GM21528 (cell line): ENCODE measurements at regions not wholly inside any gene's neighbourhood (a gene's known extent, or its start where the extent isn't known, plus 50 kb on each side); places are given as distances from the start of the nearest gene placed in this dataset.
"Not testable (repeated sequence)": the region's sequence is repeated elsewhere in the genome, so short reads cannot be mapped to it uniquely, and the experiment has no call there.

ENCODE experiments used
- ATAC-seq: cut with Tn5 transposase; IDR thresholded peaks from one replicate; pipeline ENCODE4 v1.9.1; 2021; ENCODE audit warnings: mild to moderate bottlenecking, moderate library complexity; ENCODE audit not compliant: unreplicated experiment, low FRiP score

- ATAC-seq: not testable (repeated sequence)
These were observed 283.2 kb upstream of the HNRNPA3 start for GRCh38 chr2:176929387-176929786.

DNA sequence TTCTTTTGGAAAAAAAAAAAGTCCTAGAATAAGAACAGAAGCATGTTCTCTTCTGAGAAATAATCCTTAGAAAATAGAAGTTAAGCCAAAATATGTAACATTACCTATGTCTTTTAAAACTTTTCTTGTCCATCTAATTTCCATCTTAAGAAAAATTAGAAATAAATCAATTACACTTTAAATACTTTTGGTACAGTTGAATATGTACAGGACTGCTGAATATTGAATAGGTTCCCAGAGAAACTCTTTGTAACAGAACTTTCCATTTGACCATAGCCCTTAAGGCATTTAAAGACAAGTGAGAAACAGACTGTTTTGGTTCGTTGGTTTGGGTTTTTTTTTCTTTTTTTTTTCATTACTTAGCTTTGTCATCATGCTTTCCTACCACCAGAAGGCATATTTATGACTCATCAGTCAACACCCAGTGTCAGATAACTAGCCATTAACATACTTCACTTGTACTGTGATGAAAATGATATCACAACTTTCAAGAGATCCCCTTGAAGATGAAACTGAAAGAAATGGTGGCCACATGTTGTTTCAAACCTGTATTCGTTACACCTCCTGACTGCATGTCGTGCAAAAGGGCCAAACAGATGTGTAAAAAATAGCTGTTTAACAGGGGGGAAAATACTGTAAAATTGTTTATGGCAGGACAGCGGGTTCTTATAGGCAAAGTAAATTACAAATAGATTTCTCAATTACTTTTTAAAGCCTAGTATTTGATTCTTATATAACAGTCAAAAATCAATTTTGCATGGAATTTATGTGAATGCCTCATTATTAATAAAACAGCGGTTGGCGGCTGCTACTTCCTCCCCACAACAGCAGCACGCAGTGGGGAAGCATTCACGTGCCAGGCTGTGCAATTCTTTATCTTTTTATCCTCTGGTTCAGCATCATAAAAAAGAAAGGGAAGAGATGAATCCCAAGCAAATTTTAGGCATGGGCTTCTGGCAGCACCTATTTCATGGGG lies 280.7 kb upstream of the HNRNPA3 start:
- ATAC-seq: peak; percentile 96

- no peak for ATAC-seq
These were observed 278.5 kb upstream of the HNRNPA3 start for GRCh38 chr2:176934131-176934530.

DNA sequence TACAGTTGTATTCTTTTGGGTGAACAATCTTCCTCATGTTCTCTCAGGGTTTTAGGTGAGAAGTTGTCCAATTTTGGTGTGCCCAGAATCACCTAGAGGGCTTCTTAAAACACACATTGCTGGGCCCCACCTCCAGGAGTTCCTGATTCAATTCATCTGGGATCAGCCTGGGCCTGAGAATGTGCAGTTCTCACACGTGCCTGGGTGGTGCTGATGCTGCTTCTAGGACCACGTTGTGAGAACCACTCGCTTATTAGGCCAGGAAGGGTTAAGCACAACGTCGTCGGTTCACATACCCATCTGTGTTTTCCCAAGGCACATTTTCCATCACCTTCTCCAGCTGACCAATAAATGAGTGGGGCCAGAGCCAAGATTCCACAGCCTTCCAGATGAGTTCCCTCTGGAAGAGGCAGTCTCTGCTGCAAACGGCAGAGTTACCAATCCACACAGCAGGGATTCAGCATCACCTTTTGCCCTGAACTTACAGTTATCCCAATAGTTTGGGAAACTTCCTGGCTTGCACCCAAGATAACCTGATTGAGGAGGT lies 277.7 kb upstream of the HNRNPA3 start:
- no peak for ATAC-seq

DNA sequence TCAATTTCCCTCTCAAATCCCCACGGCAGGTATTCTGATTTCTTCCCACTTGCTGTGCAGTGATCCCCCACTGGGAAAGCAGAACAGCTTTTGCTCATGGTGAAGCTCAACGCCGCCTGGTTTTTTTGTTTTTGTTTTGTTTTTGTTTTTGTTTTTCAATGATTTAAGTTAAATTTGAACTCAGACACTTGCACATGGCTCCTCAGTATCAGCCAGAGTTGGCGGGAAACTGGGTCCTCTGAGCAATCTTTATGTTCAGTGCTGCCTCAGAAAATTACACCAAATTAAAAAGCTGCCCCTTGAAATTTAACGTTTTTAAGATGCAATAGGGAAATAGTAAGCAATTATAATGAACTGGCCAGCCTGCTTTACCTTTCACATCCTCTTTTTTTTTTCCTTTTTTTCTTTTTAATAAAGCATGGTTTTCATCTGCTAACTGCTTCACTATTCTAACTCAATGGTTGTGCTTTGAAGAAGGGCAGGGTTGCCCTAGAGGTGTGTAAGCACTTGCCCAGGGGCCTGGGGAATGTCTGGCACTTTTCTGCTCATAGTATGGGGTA lies 277.0 kb upstream of the HNRNPA3 start:
- ATAC-seq: no peak

GRCh38 chr2:176936410-176936809 lies 276.2 kb upstream of the HNRNPA3 start:
- no peak for ATAC-seq

- no peak for ATAC-seq
These were observed 267.6 kb upstream of the HNRNPA3 start for GRCh38 chr2:176944998-176945397.

DNA sequence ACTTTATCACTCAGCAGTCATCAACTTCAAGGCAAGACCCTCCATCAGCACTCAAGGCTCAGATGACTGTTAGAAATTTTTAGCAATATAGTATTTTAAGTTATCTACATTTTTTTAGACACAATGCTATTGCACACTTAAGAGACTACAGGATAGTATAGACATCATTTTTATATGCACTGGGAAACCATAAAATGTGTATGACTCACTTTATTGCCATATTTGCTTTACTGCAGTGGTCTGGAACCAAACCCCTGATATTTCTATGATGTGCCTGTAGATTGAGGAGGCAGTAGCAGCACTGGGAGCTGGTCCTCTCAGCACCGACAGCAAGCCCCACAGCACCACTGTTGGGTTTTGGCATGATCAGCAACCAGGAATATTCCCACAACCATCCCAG lies 264.8 kb upstream of the HNRNPA3 start:
- ATAC-seq: no peak

DNA sequence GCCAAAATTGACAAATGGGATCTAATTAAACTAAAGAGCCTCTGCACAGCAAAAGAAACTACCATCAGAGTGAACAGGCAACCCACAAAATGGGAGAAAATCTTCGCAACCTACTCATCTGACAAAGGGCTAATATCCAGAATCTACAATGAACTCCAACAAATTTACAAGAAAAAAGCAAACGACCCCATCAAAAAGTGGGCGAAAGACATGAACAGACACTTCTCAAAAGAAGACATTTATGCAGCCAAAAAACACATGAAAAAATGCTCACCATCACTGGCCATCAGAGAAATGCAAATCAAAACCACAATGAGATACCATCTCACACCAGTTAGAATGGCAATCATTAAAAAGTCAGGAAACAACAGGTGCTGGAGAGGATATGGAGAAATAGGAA lies 261.4 kb upstream of the HNRNPA3 start:
- not testable (repeated sequence) for ATAC-seq

GRCh38 chr2:176956791-176957190 lies 255.8 kb upstream of the HNRNPA3 start:
- no peak for ATAC-seq

- no peak for ATAC-seq
These were observed 253.0 kb upstream of the HNRNPA3 start for GRCh38 chr2:176959614-176960013.

DNA sequence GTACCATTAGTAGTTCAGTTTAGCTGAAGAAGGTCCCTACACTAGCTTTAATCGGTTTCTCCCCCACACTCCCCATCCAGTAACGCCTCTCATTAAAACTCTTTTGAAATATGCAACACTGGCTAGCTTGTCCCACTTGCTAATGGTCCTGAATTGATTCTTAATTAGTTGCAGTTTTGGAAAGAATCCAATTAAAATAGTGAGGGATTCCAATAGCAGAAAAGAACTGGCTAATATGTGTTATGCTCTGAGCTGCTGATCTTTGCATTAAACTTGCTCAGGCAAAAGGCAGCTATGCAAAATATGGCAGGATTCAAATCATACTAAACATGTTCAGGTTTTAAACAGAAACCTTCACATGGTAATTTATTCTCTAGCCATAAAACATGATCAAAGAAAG lies 252.5 kb upstream of the HNRNPA3 start:
- no peak for ATAC-seq

- ATAC-seq: no peak
These were observed 251.7 kb upstream of the HNRNPA3 start for GRCh38 chr2:176960736-176961520.

DNA sequence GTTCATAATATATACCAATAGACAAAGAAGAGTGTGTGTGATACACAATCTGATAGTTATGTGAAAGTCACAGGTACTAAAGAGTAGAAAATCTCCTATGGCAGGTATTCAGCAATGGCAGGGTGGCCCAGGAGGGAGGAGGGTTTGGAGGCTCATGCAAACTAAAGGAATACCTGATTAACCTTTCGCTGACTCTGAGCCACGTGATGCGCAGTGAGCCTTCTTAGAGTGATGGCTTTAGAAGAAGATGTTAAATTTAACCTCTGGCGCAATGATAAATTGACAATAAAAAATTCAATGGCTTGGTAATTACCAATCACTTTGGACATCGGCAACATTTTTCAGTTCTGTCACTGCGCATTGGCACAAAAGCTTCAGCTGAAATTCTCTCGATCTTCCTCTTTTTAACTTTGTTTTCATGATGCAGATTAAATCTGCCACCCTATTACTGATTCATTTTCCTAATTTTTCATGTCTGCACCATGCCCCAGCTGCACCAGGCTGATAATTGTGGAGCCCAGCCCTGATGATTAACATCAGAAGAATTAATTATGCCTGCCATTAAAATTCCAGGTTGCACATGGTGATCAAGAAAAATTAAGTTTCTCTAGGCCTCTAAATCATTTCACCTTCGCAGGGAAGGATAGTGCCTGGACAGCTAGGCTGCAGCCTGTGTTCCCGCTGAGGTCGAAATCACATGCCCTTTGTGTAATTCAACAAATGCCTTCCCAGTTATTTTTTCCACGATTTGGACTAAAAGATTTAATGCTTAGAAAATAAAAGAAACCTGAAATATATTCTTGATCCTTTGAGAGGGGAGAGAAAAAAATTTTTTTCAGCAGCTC lies 250.6 kb upstream of the HNRNPA3 start:
- ATAC-seq: no peak

DNA sequence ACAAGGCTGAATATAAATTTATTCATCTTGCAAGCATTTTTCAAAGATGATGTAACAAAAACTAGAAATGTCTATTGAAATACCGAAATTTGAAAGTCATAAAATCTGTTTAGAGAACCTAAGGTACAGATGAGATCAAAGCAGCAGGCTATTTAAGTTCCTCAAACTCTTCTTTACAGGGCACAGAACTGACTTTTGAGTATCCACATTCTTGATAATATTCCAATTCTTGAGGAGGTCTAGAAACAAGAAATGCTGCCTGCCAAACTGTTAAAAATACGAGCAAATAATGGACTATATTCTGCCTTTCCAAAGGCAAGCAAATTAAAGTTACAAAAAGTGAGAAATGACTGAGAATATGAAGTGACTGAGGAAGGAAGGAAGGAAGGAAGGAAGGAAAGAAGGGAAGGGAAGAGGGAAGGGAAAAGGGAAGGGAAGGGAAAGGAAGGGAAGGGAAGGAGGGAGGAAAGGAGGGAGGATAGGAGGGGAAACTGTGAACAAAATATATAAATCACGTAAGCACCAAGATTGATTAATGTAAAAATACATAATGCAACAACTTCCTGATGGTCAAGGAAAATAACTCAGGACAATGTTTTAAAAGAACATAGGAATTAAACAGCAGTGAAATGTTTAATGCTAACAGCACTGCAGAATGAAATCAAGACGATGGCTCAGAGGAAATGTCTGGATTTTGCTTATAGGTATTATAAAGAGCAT lies 248.9 kb upstream of the HNRNPA3 start:
- no peak for ATAC-seq

GRCh38 chr2:176967911-176968450 lies 244.6 kb upstream of the HNRNPA3 start:
- no peak for ATAC-seq

- no peak for ATAC-seq
These were observed 242.8 kb upstream of the HNRNPA3 start for GRCh38 chr2:176969642-176970359.
